ENCODE measurements at regions not wholly inside any gene's neighbourhood (a gene's known extent, or its start where the extent isn't known, plus 50 kb on each side); places are given as distances from the start of the nearest gene placed in this dataset.

DNA sequence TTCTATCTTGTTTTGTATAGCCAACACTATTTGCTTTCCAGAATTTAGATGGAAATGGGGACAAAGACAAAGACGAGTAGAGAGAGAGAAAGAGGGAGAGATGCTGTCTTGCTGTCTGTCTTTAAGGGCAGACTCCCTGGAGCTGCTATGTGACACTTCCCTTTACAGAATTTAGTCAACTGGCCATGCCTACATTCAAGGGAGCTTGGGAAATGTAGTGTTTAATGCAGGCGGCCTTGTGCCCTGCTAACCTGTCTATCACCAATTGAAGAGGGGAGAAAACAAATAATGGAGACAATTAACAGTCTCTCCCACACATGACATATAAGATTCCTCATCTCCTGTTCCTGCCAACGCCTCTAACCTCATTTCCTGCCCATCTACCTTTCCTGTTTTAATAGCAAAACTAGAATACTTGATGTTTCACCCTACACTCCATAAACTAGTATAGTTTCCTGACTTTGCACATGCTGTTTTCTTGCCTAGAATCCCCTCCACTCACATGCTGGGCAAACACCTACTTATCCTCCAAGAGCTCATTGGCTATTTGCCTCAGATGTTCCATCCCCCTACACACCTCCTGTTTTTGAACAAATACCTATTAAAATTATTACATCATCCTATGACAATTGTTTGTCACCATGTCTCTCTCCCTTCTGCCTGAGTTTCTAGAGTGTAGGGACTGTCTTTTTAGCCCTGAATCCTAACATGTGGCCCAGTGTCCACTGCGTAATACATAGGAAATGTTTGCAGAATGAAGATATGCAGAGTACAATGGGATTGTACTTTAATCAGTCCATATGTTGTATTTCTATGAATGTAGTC, 117.2 kb downstream of the SLC25A24 start:
- DNase-seq (ENCODE audit: low spot score), result no peak

DNA sequence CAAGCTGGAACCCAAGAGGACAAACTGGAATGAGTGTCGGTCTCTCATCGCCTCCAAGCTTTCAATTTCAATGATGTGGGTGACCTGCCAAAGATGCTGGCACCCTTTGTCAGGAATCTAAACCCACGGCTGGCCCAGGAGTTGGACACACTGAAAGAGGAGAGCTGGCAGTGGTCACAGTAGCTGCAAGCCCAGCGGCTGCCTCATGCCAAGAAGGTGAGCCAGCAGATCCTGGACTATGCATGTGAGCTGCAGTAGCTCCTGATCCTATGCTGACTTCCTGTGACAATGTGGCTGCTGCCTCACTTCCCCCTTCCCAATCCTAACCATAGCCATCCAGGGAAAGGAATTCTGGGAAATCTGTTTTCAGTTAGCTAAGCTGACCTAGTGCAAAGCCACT, 117.0 kb upstream of the VAV3 start:
- DNase-seq (ENCODE audit: low spot score), result no peak

GRCh38 chr1:108080448-108080847, 115.5 kb upstream of the VAV3 start:
- no peak for DNase-seq (ENCODE audit: low spot score)

- DNase-seq (ENCODE audit: low spot score), result no peak
Observed at GRCh38 chr1:108079440-108080025, 114.6 kb upstream of the VAV3 start.

DNA sequence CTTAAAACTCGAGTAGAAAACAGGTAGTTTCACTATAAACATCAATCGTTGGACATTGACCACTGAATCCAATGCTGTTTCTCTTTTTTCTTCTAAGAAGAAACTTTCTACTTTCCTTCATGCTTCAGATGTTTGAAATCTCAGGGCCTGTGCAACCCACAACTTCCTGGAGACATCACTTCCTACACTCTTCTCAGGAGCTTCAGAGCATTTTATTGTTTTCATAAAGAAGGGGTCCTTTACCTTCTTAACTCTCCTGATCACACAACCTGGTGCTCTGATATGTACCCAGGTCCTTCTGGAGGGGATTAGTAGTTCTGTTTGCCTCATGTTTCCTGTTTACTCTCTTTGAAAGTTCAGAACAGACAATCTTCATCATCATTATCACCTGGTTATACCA, 113.0 kb upstream of the VAV3 start:
- no peak for DNase-seq (ENCODE audit: low spot score)

GRCh38 chr1:108075055-108075454, 110.1 kb upstream of the VAV3 start:
- DNase-seq (ENCODE audit: low spot score), result no peak

- no peak for DNase-seq (ENCODE audit: low spot score)
Observed at GRCh38 chr1:108072776-108073175, 107.8 kb upstream of the VAV3 start.

- no peak for DNase-seq (ENCODE audit: low spot score)
Observed at GRCh38 chr1:108072212-108072611, 107.2 kb upstream of the VAV3 start.

DNA sequence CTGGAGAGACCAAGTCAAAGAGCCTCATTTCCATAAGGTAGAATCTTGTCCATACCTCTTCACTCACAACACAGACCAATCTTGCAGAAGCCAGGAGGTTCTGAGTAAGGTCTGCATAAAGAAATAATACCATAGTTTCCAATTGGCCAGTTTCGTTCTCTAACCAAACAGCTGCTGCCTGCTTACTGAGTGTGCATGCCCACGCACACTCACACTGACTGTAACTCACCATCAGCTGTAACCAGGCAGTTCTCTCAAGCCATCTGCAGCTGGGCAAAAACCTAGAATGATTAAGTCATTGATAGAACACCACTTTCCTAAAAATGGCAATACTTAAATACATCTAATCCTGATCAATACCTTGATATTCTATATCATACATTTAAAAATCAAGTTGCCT, 106.6 kb upstream of the VAV3 start:
- no peak for DNase-seq (ENCODE audit: low spot score)

- DNase-seq (ENCODE audit: low spot score), result no peak
Observed at GRCh38 chr1:108070662-108071061, 105.7 kb upstream of the VAV3 start.

GRCh38 chr1:108067884-108068540, 103.0 kb upstream of the VAV3 start:
- no peak for DNase-seq (ENCODE audit: low spot score)

- DNase-seq (ENCODE audit: low spot score), result no peak
Observed at GRCh38 chr1:108066808-108067207, 101.8 kb upstream of the VAV3 start.

DNA sequence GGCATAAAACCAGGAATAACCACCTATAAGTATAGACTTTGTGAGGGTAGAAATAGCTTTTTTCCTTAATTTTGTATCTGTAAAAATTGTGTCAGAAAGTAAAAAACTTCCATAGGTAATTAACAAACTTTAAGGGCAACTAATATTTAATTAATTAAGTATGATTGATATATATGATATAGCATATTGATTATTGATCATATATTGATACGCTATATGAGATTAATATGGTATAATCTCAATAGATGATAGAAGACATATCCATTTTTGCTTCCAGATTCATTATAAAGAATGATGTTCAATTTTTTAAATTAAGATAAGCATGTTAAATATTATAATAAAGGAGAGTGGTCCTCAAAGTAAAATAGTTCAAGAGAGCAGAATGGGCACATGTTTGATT, 99.3 kb upstream of the VAV3 start:
- DNase-seq (ENCODE audit: low spot score), result no peak

GRCh38 chr1:108063703-108064102, 98.7 kb upstream of the VAV3 start:
- DNase-seq (ENCODE audit: low spot score), result no peak

- DNase-seq (ENCODE audit: low spot score), result no peak
Observed at GRCh38 chr1:108059945-108060344, 95.0 kb upstream of the VAV3 start.

DNA sequence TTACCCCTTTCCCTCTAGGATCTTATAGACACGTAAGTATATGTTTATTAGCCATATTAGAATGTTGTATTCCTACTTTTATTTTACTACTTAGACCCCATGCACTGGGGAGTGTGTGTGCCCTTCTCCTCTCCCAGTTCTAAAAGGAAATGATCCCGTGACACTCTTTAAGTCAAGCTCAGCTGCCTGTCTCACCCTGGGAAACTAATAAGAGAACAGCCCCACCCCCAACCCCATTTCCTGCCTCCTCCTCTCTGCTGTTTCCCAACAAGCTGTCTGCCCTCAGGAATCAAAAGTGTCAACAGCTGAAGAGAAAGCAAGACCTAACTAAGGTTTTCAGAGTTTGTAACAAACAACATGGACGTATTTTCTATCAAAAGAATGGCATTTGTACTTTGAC, 92.6 kb upstream of the VAV3 start:
- peak; percentile 61 for DNase-seq (ENCODE audit: low spot score)

DNA sequence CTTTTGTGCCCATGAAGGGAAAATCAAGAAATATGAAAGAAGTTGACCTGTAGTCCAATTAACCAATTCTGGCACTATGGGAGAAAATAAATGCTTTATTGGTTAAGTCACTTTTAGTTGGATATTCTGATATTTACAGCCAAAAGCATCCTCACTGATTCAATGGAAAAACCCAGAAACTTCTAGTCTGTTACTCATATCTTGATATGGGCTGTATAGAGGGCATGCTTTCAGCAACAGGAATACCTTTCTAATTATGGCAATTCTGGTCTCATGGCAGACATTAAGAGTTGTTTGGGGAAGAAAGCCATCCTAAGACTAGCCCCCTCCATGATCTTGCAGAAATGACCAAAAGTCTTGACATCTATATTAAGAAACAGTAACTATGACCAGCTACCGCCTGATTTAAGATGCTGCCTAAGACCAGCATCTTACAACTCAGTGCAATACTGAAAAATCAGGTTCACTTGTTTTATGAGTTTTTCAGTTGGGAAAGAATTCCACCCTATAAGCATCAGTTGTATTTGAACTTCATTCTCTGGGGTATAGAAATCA, 91.5 kb upstream of the VAV3 start:
- no peak for DNase-seq (ENCODE audit: low spot score)

- no peak for DNase-seq (ENCODE audit: low spot score)
Observed at GRCh38 chr1:108055387-108055786, 90.4 kb upstream of the VAV3 start.

DNA sequence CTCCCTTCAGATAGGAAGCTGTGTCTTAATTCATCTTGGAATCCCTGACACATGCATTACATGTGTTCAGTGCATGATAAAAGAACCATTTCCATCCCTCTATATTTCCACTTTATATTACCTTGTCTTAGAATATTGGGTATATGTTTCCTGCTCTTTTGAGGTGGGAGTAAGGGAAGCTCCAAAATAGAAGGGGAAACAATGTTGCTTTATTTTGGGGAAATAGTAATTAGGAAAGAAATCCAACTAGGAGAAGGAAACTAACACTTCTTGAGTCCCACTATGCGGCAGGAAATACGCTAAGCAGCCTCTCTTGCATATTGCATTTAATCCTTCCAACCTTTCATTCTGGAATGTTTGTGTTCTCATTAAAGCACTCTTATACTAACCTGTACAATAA, 89.4 kb upstream of the VAV3 start:
- DNase-seq (ENCODE audit: low spot score), result no peak

- no peak for DNase-seq (ENCODE audit: low spot score)
Observed at GRCh38 chr1:108053270-108054013, 88.5 kb upstream of the VAV3 start.

DNA sequence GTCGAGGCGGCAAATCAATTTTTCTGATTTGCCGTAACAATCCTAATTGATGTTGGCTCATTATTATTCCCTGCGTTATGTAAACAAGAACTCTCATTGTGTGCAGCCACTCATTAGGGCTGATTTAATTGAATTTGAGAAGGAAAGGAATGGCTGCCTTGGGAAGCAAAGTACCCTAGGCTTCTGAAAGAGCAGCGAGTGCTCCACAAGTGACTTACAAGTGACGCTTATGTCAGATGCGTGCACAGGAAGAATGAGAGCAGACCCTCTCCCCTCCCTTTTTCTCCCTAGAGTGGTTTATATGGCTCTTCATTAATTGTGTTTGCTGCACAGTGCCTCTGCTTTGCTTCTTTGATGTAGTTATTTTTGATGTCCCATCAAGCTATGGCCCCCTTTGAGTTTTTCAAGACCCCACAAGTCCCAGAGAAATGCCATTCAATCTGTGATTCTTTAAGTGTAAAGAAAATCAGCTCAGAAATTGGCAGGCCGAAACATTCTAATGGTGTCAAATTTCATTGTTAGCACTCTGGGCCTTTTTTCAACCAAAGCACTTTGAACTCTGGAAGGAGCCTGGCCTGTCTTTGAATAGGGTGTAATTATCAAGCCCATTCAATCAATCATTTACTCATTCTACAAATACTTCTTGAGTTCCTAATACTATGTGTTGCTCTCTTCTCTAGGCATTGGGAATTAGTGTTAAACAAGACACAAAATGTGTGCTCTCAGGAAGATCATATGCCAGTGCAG, 86.8 kb upstream of the VAV3 start:
- DNase-seq (ENCODE audit: low spot score), result no peak

All from ecto neural progenitor cell (in vitro differentiated cells).